Vagina (tissue), 2 donors: ENCODE measurements at regions not wholly inside any gene's neighbourhood (a gene's known extent, or its start where the extent isn't known, plus 50 kb on each side); places are given as distances from the start of the nearest gene placed in this dataset.

Experiments
- DNase-seq, 2 donors: peaks; one replicate each; pipeline ENCODE4 v3.0.0-alpha.2; 2017; ENCODE audit errors: extremely low spot score in 2 of 2
- H3K27ac ChIP-seq: fragments of 200-600 bp; sonication (generic); one replicate; pipeline ENCODE4 v1.5.1; 2019
- H3K27me3 ChIP-seq: fragments of 200-600 bp; sonication (generic); one replicate; pipeline ENCODE4 v1.5.1; 2019
- H3K36me3 ChIP-seq, 2 donors: fragments of 200-600 bp; sonication (generic); one replicate each; pipeline ENCODE4 v1.5.1; 2017 to 2019
- H3K4me1 ChIP-seq: fragments of 200-600 bp; sonication (generic); one replicate; pipeline ENCODE4 v1.5.1; 2019
- H3K4me3 ChIP-seq, 2 donors: fragments of 200-600 bp; sonication (generic); 1 replicate in 1 of 2; 2 replicates in 1 of 2; pipeline ENCODE4 v1.5.1; 2016 to 2019
- H3K9me3 ChIP-seq: fragments of 200-600 bp; sonication (generic); one replicate; pipeline ENCODE4 v1.5.1; 2019
- POLR2A ChIP-seq, 2 donors: fragments of 450-650 bp; IDR thresholded peaks; one replicate each; pipeline ENCODE4 v1.6.1; 2017; ENCODE audit warnings: antibody characterized with exemption in 2 of 2, mild to moderate bottlenecking in 2 of 2, moderate library complexity in 2 of 2
- POLR2AphosphoS5 ChIP-seq, 2 donors: sonication (generic); formaldehyde crosslinking; IDR thresholded peaks; one replicate each; pipeline ENCODE4 v1.9.0; 2017; ENCODE audit warnings: antibody characterized with exemption in 2 of 2, mild to moderate bottlenecking in 2 of 2, low read depth in 1 of 2; ENCODE audit not compliant: insufficient read depth in 1 of 2
- intact Hi-C: fragments of 100-400 bp; cut with DNase I; formaldehyde crosslinking; loops from one replicate; pipeline ENCODE4 v1.15.1; 2023
- TF ChIP-seq, protein P1 (sequence below), 3 experiments: fragments of 450-650 bp in 2 of 3; fragments of 200-600 bp in 1 of 3; sonication (generic) in 1 of 3; IDR thresholded peaks; one replicate each; pipeline ENCODE4 v1.5.1; 2017 to 2019; ENCODE audit warnings: antibody characterized with exemption in 3 of 3, mild to moderate bottlenecking in 2 of 3, moderate library complexity in 2 of 3

- Histone ChIP-seq H3K9me3 (no peaks in the 10 kb centered on the region), H3K27ac (no peak overlapping the region), H3K4me1 (peaks cover 7% of the 10 kb centered on the region), H3K4me3 (no peak overlapping the region), H3K36me3 (no peaks in the 10 kb centered on the region), H3K27me3 (no peaks in the 10 kb centered on the region)
- intact Hi-C loops: loop anchor here (10.0 kb wide), 1 partner anchor 712 kb away; no protein-coding TSS in a partner anchor
- no peak for DNase-seq
- no peak for TF ChIP-seq POLR2AphosphoS5 (IDR thresholded peaks at IDR 0.05; ENCODE audit: insufficient read depth in 1 of 2, low read depth in 1 of 2)
- TF ChIP-seq, protein P1, sequence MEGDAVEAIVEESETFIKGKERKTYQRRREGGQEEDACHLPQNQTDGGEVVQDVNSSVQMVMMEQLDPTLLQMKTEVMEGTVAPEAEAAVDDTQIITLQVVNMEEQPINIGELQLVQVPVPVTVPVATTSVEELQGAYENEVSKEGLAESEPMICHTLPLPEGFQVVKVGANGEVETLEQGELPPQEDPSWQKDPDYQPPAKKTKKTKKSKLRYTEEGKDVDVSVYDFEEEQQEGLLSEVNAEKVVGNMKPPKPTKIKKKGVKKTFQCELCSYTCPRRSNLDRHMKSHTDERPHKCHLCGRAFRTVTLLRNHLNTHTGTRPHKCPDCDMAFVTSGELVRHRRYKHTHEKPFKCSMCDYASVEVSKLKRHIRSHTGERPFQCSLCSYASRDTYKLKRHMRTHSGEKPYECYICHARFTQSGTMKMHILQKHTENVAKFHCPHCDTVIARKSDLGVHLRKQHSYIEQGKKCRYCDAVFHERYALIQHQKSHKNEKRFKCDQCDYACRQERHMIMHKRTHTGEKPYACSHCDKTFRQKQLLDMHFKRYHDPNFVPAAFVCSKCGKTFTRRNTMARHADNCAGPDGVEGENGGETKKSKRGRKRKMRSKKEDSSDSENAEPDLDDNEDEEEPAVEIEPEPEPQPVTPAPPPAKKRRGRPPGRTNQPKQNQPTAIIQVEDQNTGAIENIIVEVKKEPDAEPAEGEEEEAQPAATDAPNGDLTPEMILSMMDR (IDR thresholded peaks at IDR 0.05): no peak
- no peak for TF ChIP-seq POLR2A (IDR thresholded peaks at IDR 0.05)
These were observed 158.5 kb downstream of the HERPUD2 start for GRCh38 chr7:35536396-35536826.

DNA sequence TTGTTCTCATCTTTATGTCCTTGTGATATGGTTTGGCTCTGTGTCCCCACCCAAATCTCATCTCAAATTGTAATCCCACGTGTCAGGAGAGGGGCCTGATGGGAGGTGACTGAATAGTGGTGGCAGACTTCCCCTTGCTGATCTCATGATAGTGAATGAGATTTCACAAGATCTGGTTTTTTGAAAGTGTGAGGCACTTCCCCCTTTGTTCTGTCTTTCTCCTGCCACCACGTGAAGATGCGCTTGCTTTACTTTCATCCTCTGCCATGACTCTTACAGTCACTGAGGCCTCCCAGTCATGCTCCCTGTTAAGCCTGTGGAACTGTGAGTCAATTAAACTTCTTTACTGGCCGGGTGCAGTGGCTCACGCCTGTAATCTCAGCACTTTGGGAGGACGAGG lies 161.0 kb downstream of the HERPUD2 start:
- Histone ChIP-seq H3K27ac (no peak overlapping the region), H3K4me1 (peaks cover 7% of the 10 kb centered on the region), H3K4me3 (no peak overlapping the region), H3K27me3 (no peaks in the 10 kb centered on the region), H3K36me3 (no peaks in the 10 kb centered on the region), H3K9me3 (no peaks in the 10 kb centered on the region)
- TF ChIP-seq POLR2AphosphoS5 (IDR thresholded peaks at IDR 0.05; ENCODE audit: insufficient read depth in 1 of 2, low read depth in 1 of 2) (no peak), POLR2A (IDR thresholded peaks at IDR 0.05) (no peak)
- TF ChIP-seq, protein P1 (IDR thresholded peaks at IDR 0.05): no peak
- intact Hi-C loops: loop anchor here (10.0 kb wide), 1 partner anchor 709 kb away; no protein-coding TSS in a partner anchor
- DNase-seq: no peak

GRCh38 chr7:35530124-35531109 lies 164.5 kb downstream of the HERPUD2 start:
- H3K4me3 ChIP-seq: no peak overlapping the region
- no peaks in the 10 kb centered on the region for H3K36me3 ChIP-seq
- H3K9me3 ChIP-seq: no peaks in the 10 kb centered on the region
- no peak for DNase-seq
- H3K27ac ChIP-seq: no peak overlapping the region
- TF ChIP-seq POLR2A (IDR thresholded peaks at IDR 0.05) (no peak), POLR2AphosphoS5 (IDR thresholded peaks at IDR 0.05; ENCODE audit: insufficient read depth in 1 of 2, low read depth in 1 of 2) (no peak)
- TF ChIP-seq, protein P1 (IDR thresholded peaks at IDR 0.05): no peak
- H3K4me1 ChIP-seq: no peaks in the 10 kb centered on the region
- H3K27me3 ChIP-seq: no peaks in the 10 kb centered on the region
- intact Hi-C loops: loop anchor here (10.0 kb wide), 1 partner anchor 706 kb away; no protein-coding TSS in a partner anchor

DNA sequence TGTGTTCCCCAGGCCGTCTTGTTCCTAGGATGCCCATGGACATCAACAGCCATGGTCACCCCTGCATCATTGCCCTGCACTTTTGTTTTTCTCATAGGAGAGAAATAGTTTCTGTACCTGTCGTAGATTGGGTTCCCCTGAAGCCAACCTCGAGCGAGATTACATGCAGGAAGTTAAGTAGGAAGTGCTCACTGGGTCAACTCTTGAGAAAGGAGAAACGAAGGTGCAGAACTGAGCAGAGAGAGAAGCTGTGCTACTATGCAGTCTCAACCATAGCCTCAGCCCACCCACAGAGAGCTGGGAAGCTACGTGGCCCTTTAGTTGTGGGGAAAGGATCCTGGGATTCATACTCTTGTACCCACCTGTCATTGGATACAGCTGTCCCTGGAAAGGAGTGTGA lies 165.2 kb downstream of the HERPUD2 start:
- Histone ChIP-seq H3K4me1 (no peaks in the 10 kb centered on the region), H3K9me3 (no peaks in the 10 kb centered on the region), H3K27me3 (no peaks in the 10 kb centered on the region), H3K4me3 (no peak overlapping the region), H3K27ac (no peak overlapping the region), H3K36me3 (no peaks in the 10 kb centered on the region)
- intact Hi-C loops: loop anchor here (10.0 kb wide), 1 partner anchor 705 kb away; no protein-coding TSS in a partner anchor
- TF ChIP-seq, protein P1 (IDR thresholded peaks at IDR 0.05): no peak
- TF ChIP-seq POLR2A (IDR thresholded peaks at IDR 0.05): no peak
- TF ChIP-seq POLR2AphosphoS5 (IDR thresholded peaks at IDR 0.05; ENCODE audit: insufficient read depth in 1 of 2, low read depth in 1 of 2): no peak
- no peak for DNase-seq
